Left ventricle myocardium inferior (tissue), 1 donor: ENCODE measurements at regions not wholly inside any gene's neighbourhood (a gene's known extent, or its start where the extent isn't known, plus 50 kb on each side); places are given as distances from the start of the nearest gene placed in this dataset.

ENCODE experiments used
- DNase-seq: peaks from one replicate; pipeline ENCODE4 v3.0.0-alpha.2; 2020
- H3K27ac ChIP-seq: fragments of 200-600 bp; replicated peaks from 2 replicates; pipeline ENCODE4 v1.8.0; 2021
- H3K27me3 ChIP-seq: fragments of 200-600 bp; 2 replicates; pipeline ENCODE4 v1.8.0; 2021; ENCODE audit warnings: low read depth
- H3K36me3 ChIP-seq: fragments of 200-600 bp; 2 replicates; pipeline ENCODE4 v1.8.0; 2021
- H3K4me1 ChIP-seq: fragments of 200-600 bp; 2 replicates; pipeline ENCODE4 v1.8.0; 2021
- H3K4me3 ChIP-seq: fragments of 200-600 bp; 2 replicates; pipeline ENCODE4 v1.8.0; 2021; ENCODE audit warnings: mild to moderate bottlenecking, moderate library complexity
- H3K9me3 ChIP-seq: fragments of 200-600 bp; replicated peaks from 2 replicates; pipeline ENCODE4 v1.8.0; 2021
- CTCF ChIP-seq: fragments of 200-600 bp; IDR thresholded peaks from 2 replicates; pipeline ENCODE4 v1.8.0; 2021; ENCODE audit warnings: antibody characterized with exemption, mild to moderate bottlenecking, borderline replicate concordance
- intact Hi-C: fragments of 100-400 bp; cut with micrococcal nuclease; formaldehyde crosslinking; loops from one replicate; pipeline ENCODE4 v1.11.0; 2022
- donor health status: DM: no; HTN: yes; CAD: no; lungs with severe emphysema.

GRCh38 chr2:61623747-61624146 lies 85.6 kb upstream of the XPO1 start:
- Histone ChIP-seq H3K4me3 (no peak overlapping the region), H3K27ac (no peak overlapping the region), H3K36me3 (no peaks in the 10 kb centered on the region), H3K27me3 (no peaks in the 10 kb centered on the region), H3K4me1 (no peaks in the 10 kb centered on the region), H3K9me3 (no peaks in the 10 kb centered on the region)
- DNase-seq: no peak
- TF ChIP-seq CTCF: no peak
- intact Hi-C loops: no loop called here

- intact Hi-C loops: no loop called here
- no peak for TF ChIP-seq CTCF
- Histone ChIP-seq H3K36me3 (no peaks in the 10 kb centered on the region), H3K4me1 (no peaks in the 10 kb centered on the region), H3K27ac (no peak overlapping the region), H3K4me3 (no peak overlapping the region), H3K27me3 (no peaks in the 10 kb centered on the region), H3K9me3 (no peaks in the 10 kb centered on the region)
- no peak for DNase-seq
Measured at GRCh38 chr2:61620244-61621159, 82.3 kb upstream of the XPO1 start.

- H3K9me3 ChIP-seq: no peaks in the 10 kb centered on the region
- no peak overlapping the region for H3K4me3 ChIP-seq
- H3K36me3 ChIP-seq: no peaks in the 10 kb centered on the region
- no peak for DNase-seq
- no peaks in the 10 kb centered on the region for H3K4me1 ChIP-seq
- no peak overlapping the region for H3K27ac ChIP-seq
- intact Hi-C loops: no loop called here
- no peak for TF ChIP-seq CTCF
- no peaks in the 10 kb centered on the region for H3K27me3 ChIP-seq
Measured at GRCh38 chr2:61619561-61619960, 81.4 kb upstream of the XPO1 start.

- H3K36me3 ChIP-seq: no peaks in the 10 kb centered on the region
- no peaks in the 10 kb centered on the region for H3K9me3 ChIP-seq
- intact Hi-C loops: no loop called here
- H3K27me3 ChIP-seq: no peaks in the 10 kb centered on the region
- no peak overlapping the region for H3K27ac ChIP-seq
- no peaks in the 10 kb centered on the region for H3K4me1 ChIP-seq
- H3K4me3 ChIP-seq: no peak overlapping the region
- TF ChIP-seq CTCF: no peak
- DNase-seq: no peak
Measured at GRCh38 chr2:61617610-61618009, 79.5 kb upstream of the XPO1 start.

- no peak for TF ChIP-seq CTCF
- no peak overlapping the region for H3K4me3 ChIP-seq
- DNase-seq: no peak
- no peaks in the 10 kb centered on the region for H3K4me1 ChIP-seq
- intact Hi-C loops: no loop called here
- H3K36me3 ChIP-seq: no peaks in the 10 kb centered on the region
- no peaks in the 10 kb centered on the region for H3K9me3 ChIP-seq
- H3K27me3 ChIP-seq: no peaks in the 10 kb centered on the region
- no peak overlapping the region for H3K27ac ChIP-seq
Measured at GRCh38 chr2:61605245-61605644, 67.1 kb upstream of the XPO1 start.
